H1 (cell line): ENCODE measurements at regions not wholly inside any gene's neighbourhood (a gene's known extent, or its start where the extent isn't known, plus 50 kb on each side); places are given as distances from the start of the nearest gene placed in this dataset.

Source experiments
- CTCF ChIA-PET: fragments of 300-600 bp; sonication (Branson Sonifier 250); formaldehyde crosslinking; loops from one replicate; lab custom pipeline; 2021; ENCODE audit not compliant: partially characterized antibody; lab: Charles Lee
- POLR2A ChIA-PET: fragments of 300-600 bp; sonication (Branson Sonifier 250); formaldehyde crosslinking; loops from one replicate; lab custom pipeline; 2021; ENCODE audit warnings: inconsistent platforms; ENCODE audit not compliant: partially characterized antibody; lab: Charles Lee
- DNase-seq, 2 experiments: peaks; one replicate each; pipeline versions ENCODE4 v3.0.0 to v3.0.0-alpha.2; 2010 to 2022; ENCODE audit warnings: low spot score in 2 of 2, low read depth in 1 of 2, mixed read lengths in 1 of 2
- FAIRE-seq: peaks from 2 replicates; lab custom pipeline; 2011; peaks lifted over from hg19 to GRCh38; lab: Jason Lieb, UNC
- H2AFZ ChIP-seq: 2 replicates; pipeline ENCODE4 v1.8.1; 2012; ENCODE audit warnings: low read length, inconsistent platforms
- H2AK5ac ChIP-seq: 2 replicates; pipeline ENCODE4 v1.6.1; 2013; ENCODE audit warnings: low read depth, low read length
- H2BK120ac ChIP-seq: replicated peaks from 2 replicates; pipeline ENCODE3; 2013; ENCODE audit warnings: low read depth, low read length, inconsistent platforms
- H2BK12ac ChIP-seq: 2 replicates; pipeline ENCODE4 v1.6.1; 2013; ENCODE audit warnings: low read depth, low read length
- H2BK15ac ChIP-seq: 2 replicates; pipeline ENCODE4 v1.6.1; 2013; ENCODE audit warnings: low read length
- H2BK20ac ChIP-seq: 2 replicates; pipeline ENCODE4 v1.6.1; 2013; ENCODE audit warnings: low read length
- H2BK5ac ChIP-seq: 2 replicates; pipeline ENCODE4 v1.6.1; 2013; ENCODE audit warnings: low read depth, low read length
- H3K14ac ChIP-seq: 2 replicates; pipeline ENCODE4 v1.6.1; 2013; ENCODE audit warnings: inconsistent platforms; ENCODE audit not compliant: insufficient read length
- H3K18ac ChIP-seq: 2 replicates; pipeline ENCODE4 v1.6.1; 2013; ENCODE audit warnings: low read length; ENCODE audit errors: extremely low read depth
- H3K23ac ChIP-seq: 2 replicates; pipeline ENCODE4 v1.6.1; 2013; ENCODE audit warnings: inconsistent platforms; ENCODE audit not compliant: insufficient read length
- H3K23me2 ChIP-seq: 2 replicates; pipeline ENCODE4 v1.6.1; 2013; ENCODE audit warnings: low read depth, low read length
- H3K27ac ChIP-seq: 2 replicates; pipeline ENCODE4 v1.6.1; 2011; ENCODE audit warnings: low read depth, low read length, inconsistent platforms
- H3K27me3 ChIP-seq, 4 experiments: replicated peaks in 1 of 4; 1 replicate in 1 of 4; 2 replicates in 3 of 4; pipeline versions ENCODE4 v1.6.1 to v1.8.1; 2011 to 2013; ENCODE audit warnings: low read length in 3 of 4, mild to moderate bottlenecking in 3 of 4, inconsistent platforms in 2 of 4, mixed read lengths in 2 of 4, moderate library complexity in 1 of 4; ENCODE audit not compliant: control insufficient read depth in 3 of 4, insufficient read depth in 3 of 4; ENCODE audit errors: extremely low read depth in 1 of 4
- H3K36me3 ChIP-seq, 4 experiments: 2 replicates each; pipeline versions ENCODE4 v1.6.1 to v1.8.1; 2011 to 2013; ENCODE audit warnings: mild to moderate bottlenecking in 4 of 4, low read length in 3 of 4, moderate library complexity in 2 of 4, control low read depth in 1 of 4, inconsistent platforms in 1 of 4; ENCODE audit not compliant: insufficient read depth in 4 of 4, control insufficient read depth in 2 of 4
- H3K4ac ChIP-seq: replicated peaks from 2 replicates; pipeline ENCODE3; 2013; ENCODE audit warnings: low read length, low read depth, mixed read lengths, inconsistent platforms; ENCODE audit not compliant: insufficient read length
- H3K4me1 ChIP-seq, 4 experiments: replicated peaks in 1 of 4; 1 replicate in 1 of 4; 2 replicates in 3 of 4; pipeline versions ENCODE4 v1.6.1 to v1.8.1; 2011 to 2013; ENCODE audit warnings: low read length in 3 of 4, inconsistent platforms in 2 of 4, mixed read lengths in 1 of 4; ENCODE audit not compliant: insufficient read depth in 4 of 4, control insufficient read depth in 3 of 4
- H3K4me2 ChIP-seq, 2 experiments: 2 replicates each; pipeline versions ENCODE4 v1.6.1 to v1.8.1; 2011 to 2013; ENCODE audit warnings: low read depth in 2 of 2, low read length in 2 of 2, control low read depth in 1 of 2, inconsistent platforms in 1 of 2, mild to moderate bottlenecking in 1 of 2; ENCODE audit not compliant: insufficient read depth in 1 of 2
- H3K4me3 ChIP-seq, 4 experiments: fragments of 200-600, 300-600 bp in 1 of 4; sonication (generic), shearing (Covaris generic), sonication (Bioruptor Twin) in 1 of 4; 2 replicates each; pipeline versions ENCODE4 v1.5.1 to v1.8.1; 2011 to 2016; ENCODE audit warnings: low read length in 4 of 4, low read depth in 3 of 4, control low read depth in 2 of 4, inconsistent platforms in 2 of 4, mild to moderate bottlenecking in 2 of 4, mixed read lengths in 1 of 4, moderate library complexity in 1 of 4; ENCODE audit not compliant: insufficient read depth in 2 of 4; ENCODE audit errors: extremely low read depth in 1 of 4
- H3K56ac ChIP-seq: replicated peaks from 2 replicates; pipeline ENCODE3; 2013; ENCODE audit warnings: low read depth, mild to moderate bottlenecking, mixed read lengths, low read length, inconsistent platforms; ENCODE audit not compliant: insufficient read length
- H3K79me1 ChIP-seq: 2 replicates; pipeline ENCODE4 v1.6.1; 2013; ENCODE audit warnings: low read depth, low read length, control low read depth
- H3K79me2 ChIP-seq, 2 experiments: 2 replicates each; pipeline versions ENCODE4 v1.6.1 to v1.8.1; 2012 to 2013; ENCODE audit warnings: low read length in 2 of 2, mild to moderate bottlenecking in 2 of 2, inconsistent platforms in 1 of 2; ENCODE audit not compliant: insufficient read depth in 2 of 2, control insufficient read depth in 1 of 2
- H3K9ac ChIP-seq, 4 experiments: replicated peaks in 1 of 4; 1 replicate in 1 of 4; 2 replicates in 3 of 4; pipeline versions ENCODE4 v1.6.1 to v1.8.1; 2011 to 2013; ENCODE audit warnings: low read depth in 3 of 4, low read length in 3 of 4, control low read depth in 2 of 4, mild to moderate bottlenecking in 2 of 4, moderate library complexity in 2 of 4, inconsistent platforms in 1 of 4; ENCODE audit errors: extremely low read depth in 1 of 4
- H3K9me3 ChIP-seq, 2 experiments: 2 replicates each; pipeline versions ENCODE4 v1.6.1 to v1.8.1; 2012 to 2013; ENCODE audit warnings: mild to moderate bottlenecking in 2 of 2, moderate library complexity in 2 of 2, control low read depth in 1 of 2, inconsistent platforms in 1 of 2, low read depth in 1 of 2, low read length in 1 of 2, mixed read lengths in 1 of 2; ENCODE audit not compliant: insufficient read depth in 2 of 2
- H4K20me1 ChIP-seq, 2 experiments: replicated peaks in 1 of 2; 2 replicates each; pipeline versions ENCODE3 to v1.8.1; 2011 to 2013; ENCODE audit warnings: inconsistent platforms in 2 of 2, low read length in 2 of 2, mild to moderate bottlenecking in 1 of 2; ENCODE audit not compliant: insufficient read depth in 2 of 2, control insufficient read depth in 1 of 2
- H4K5ac ChIP-seq: 2 replicates; pipeline ENCODE4 v1.6.1; 2013; ENCODE audit warnings: low read length, low read depth, mixed read lengths, inconsistent platforms; ENCODE audit not compliant: insufficient read length
- H4K8ac ChIP-seq: 2 replicates; pipeline ENCODE4 v1.8.0; 2013; ENCODE audit warnings: mild to moderate bottlenecking, moderate library complexity, low read length, inconsistent platforms; ENCODE audit not compliant: insufficient read depth; ENCODE audit errors: extremely low read depth
- H4K91ac ChIP-seq: replicated peaks from 2 replicates; pipeline ENCODE3; 2013; ENCODE audit warnings: low read length, mixed read lengths, inconsistent platforms; ENCODE audit not compliant: insufficient read length
- CHD2 ChIP-seq: IDR thresholded peaks from 2 replicates; pipeline ENCODE4 v1.6.1; 2012; ENCODE audit warnings: low read length, improper control_type of control experiment
- RXRA ChIP-seq: IDR thresholded peaks from 2 replicates; pipeline ENCODE4 v1.6.1; 2011; ENCODE audit warnings: low read depth, mild to moderate bottlenecking, low read length, moderate library complexity; ENCODE audit not compliant: insufficient read depth
- SUZ12 ChIP-seq: fragments of 200-600 bp; sonication (generic); IDR thresholded peaks from 2 replicates; pipeline ENCODE4 v1.6.1; 2012; ENCODE audit warnings: mild to moderate bottlenecking, inconsistent platforms, low read length, moderate library complexity, mixed read lengths
- WGBS, 2 experiments: shearing (Covaris generic) in 1 of 2; methylation state at CpG; one replicate each; pipeline versions ENCODE4 v1.1.6 to v1.1.7; 2013 to 2015; ENCODE audit warnings: low lambda C conversion rate in 2 of 2, mixed read lengths in 2 of 2, inconsistent platforms in 1 of 2, low coverage in 1 of 2, missing lambda C conversion rate in 1 of 2; ENCODE audit not compliant: insufficient replicate concordance in 2 of 2, insufficient coverage in 1 of 2, insufficient read length in 1 of 2; ENCODE audit errors: extremely low coverage in 1 of 2, missing lambda C conversion rate in 1 of 2; 5-methylcytosine and 5-hydroxymethylcytosine counted together

- Histone ChIP-seq H3K9ac (no peak overlapping the region), H3K56ac (no peak overlapping the region), H4K5ac (no peak overlapping the region), H3K23ac (no peak overlapping the region), H3K4me3 (no peak overlapping the region), H3K9me3 (no peaks in the 10 kb centered on the region), H3K4me2 (no peak overlapping the region), H2BK12ac (no peak overlapping the region), H2BK5ac (no peak overlapping the region), H2BK20ac (no peak overlapping the region), H3K27me3 (no peaks in the 10 kb centered on the region), H2BK15ac (no peak overlapping the region), H3K79me1 (no peaks in the 10 kb centered on the region), H3K18ac (no peak overlapping the region), H4K20me1 (no peaks in the 10 kb centered on the region), H2AK5ac (no peak overlapping the region), H2BK120ac (no peak overlapping the region), H4K91ac (no peak overlapping the region), H2AFZ (no peak overlapping the region), H3K79me2 (no peaks in the 10 kb centered on the region), H3K36me3 (no peaks in the 10 kb centered on the region), H3K14ac (no peak overlapping the region), H3K4ac (no peak overlapping the region), H3K23me2 (peaks cover 2% of the 10 kb centered on the region; the same call in 1 of the 2 replicates), H3K27ac (no peak overlapping the region), H4K8ac (no peak overlapping the region), H3K4me1 (peaks cover 0 to 9% (median 0%) of the 10 kb centered on the region in 4 experiments; a peak in 1 of 7 replicates)
- TF ChIP-seq RXRA (no peak), CHD2 (no peak), SUZ12 (no peak)
- ChIA-PET POLR2A (no interaction called here), CTCF (interaction anchor here (0.7 to 1.4 kb wide), 2 partner anchors 28 to 144 kb away, joined by 3 to 4 read pairs; no protein-coding TSS in a partner anchor)
- DNase-seq (no peak), FAIRE-seq (no peak)
- WGBS, 2 experiments: 45% methylated on average over 2 of the region's 2 CpGs; no CpG with 5 or more reads in 1 of the 2 experiments
Measured at GRCh38 chr2:182504903-182505302, 78.1 kb upstream of the PDE1A start.
